Fibroblast of skin of left biceps (primary cell): ENCODE measurements at regions not wholly inside any gene's neighbourhood (a gene's known extent, or its start where the extent isn't known, plus 50 kb on each side); places are given as distances from the start of the nearest gene placed in this dataset.

Experiments used
- DNase-seq, 2 experiments: peaks; one replicate each; pipeline ENCODE4 v3.0.0-alpha.2; 2013; ENCODE audit warnings: low read depth in 2 of 2

DNA sequence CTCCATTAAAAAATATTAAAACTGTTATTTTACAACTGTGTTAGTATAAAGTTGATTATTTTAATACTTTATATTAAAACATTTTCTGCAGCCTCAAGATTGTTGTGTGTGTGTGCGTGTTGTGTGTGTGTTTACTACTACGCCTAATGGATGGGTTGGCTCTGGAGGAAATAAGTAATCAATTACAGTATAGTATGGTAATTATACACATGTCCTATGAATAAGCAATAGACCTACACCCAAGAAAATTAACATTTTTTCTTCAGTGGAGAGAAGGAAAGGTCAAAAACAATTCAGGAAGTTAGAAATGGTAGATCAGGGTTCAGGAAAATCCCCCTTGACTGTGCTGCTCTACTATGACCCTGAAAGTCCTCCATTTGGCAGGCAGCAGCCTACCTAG lies 65.7 kb upstream of the DYRK2 start:
- no peak for DNase-seq

DNA sequence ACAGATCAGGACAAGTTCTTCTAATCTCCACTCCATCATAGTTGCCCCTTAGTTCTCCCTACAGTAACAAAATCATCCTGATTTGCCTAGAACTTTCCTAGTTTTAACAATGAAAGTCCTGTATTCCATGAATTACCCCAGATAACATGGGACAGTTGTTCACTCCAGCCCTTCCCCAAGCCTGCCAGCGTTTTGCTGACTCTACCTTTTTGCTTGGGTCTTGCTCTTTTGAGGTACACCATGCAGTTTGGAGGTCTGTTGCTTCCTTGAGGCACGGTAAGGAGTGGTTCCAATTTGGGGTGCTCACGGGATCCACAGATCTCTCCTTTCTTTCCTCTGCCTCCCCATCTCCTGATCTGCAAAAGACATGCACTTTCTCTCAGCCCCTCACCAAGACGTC lies 61.6 kb upstream of the DYRK2 start:
- no peak for DNase-seq

DNA sequence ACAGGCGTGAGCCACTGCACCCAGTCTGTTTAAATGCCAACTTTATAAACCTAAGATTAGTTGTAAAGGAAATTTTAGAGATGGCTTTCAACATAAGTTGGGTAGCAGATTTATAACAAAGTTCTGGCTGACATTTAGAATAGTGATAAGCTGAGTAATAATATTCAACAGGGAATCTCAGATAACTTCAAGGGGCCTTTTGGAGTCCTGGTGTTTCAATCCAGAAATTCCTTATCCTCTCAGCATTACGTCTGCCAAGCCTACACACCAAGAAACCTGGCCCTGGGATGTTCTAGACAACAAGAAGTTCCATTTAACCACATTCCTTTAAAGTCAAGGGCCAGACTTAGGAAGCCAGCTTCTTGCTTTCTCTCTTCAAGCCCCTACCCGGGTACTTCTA lies 59.5 kb upstream of the DYRK2 start:
- DNase-seq, result peak in 1 of 2 experiments; percentile 3

DNA sequence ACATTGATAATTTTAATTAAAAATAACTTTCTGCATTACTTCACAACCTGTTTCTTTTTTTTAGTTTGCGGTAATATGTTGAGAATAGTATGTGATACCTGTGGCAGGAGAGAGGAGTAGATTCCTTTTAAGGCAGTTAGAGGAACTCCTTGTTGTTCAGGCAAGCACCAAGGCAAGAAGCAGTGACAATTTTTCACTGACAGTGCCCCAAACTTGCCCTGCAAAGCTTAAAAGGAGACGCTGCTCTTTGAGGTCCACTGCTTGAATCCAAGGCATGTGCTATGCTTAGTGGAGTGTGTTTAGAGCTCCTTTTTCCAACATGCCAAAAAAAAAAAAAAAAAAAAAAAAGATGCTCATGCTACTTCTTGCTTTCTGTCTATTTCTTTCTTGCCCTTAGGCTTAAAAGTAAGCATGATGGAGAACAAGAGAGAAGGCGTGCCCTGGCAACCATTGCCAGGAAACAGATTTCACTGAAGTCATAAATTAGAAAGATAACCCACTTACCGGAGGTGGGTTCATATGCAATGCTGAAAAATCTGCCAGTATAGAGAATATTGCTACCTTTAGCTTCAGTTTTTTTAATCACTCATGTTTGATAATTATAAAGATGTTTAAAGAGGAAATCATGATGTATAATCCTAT lies 58.3 kb upstream of the DYRK2 start:
- no peak for DNase-seq

DNA sequence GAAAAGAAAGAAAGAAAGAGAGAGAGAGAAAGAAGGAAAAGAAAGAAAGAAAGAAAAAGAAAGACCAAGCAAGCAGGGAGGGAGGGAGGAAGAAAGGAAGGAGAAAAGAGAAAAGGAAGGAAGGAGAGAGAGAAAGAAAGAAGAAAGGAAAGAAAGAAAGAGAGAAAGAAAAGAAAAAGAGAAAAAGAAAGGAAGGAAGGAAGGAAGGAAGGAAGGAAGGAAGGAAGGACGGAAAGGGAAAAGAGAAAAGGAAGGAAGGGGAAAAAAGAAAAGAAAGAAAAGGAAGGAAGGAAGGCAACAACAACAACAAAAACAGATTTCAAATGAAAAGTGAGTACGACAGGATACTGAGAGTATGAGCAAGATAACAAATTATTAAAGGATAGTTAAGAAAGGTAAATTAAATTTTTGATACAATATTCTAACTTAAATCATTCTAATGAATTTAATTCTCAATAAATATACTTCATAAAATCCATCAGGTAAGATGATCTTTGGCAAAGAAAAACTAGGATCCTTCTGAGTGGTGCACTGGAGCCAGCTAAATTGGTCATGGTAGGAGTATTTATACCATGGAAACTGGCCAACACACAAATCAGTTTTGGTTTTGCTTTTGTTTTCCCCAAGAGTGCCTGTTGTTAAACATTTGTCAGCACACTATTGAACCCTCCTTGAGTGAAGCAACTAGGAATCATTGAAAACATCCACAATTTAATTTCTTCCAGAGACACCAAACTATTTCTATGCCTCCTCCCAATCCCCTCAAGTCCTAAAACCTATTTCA lies 56.1 kb upstream of the DYRK2 start:
- peak; percentile 23 to 26 for DNase-seq

DNA sequence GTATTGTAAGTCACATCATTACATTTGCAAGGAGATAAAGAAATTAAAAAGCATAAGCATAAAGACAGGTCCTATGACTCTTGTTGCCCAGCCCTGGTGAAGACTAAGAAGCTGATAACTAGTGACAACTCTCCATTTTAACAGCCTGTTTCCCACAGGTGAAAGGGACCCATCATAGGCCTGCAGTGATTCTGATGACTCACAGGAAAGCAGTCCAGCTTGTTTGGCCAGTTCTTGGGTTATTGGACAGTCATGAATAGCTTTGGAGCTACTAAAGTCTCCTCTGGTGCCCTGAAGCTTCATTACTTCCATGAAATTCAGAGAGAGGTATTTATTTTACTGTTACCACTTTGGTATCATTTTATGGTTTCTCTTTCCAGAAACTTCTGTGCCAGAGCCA lies 55.5 kb upstream of the DYRK2 start:
- no peak for DNase-seq

DNA sequence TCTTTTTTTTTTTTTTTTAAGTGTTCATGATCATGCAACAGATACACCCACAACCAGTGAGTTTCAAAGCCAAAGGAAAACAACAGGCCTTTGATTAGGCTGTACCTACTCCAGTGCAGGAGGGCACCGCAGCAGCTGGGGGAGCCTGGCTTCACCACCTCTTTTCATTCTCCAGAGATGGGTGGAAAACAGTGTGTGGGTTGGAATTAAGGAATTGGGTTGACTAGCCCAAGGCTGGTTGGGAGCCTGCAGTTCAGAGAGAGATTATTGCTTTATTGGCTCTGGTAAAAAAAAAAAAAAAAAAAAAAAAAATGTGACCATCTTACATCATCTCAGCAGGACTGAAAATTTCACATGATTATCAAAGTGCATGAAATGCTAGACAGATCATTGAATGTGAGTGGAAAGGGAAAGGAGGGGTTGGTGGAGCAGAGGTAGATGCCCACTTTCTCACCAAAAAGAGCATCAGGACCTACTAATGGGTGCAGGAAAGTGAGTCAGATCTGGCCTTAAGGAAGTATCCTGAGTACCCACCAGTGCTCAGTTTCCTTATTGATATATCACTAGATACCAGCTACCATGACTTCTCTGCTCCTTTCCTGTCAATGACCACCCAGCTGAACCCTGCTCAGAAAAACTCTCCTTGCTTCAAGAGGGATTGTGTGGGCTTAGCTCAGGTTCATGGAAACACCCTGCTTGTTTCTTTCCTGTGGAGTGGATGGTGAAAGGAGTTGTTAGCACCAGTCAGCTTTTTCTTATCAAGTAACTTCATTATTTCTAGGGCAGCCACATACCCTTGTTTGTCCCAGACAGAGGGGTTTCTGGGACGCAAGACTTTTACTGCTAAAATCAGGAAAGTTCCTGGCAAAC lies 54.8 kb upstream of the DYRK2 start:
- DNase-seq, result no peak

DNA sequence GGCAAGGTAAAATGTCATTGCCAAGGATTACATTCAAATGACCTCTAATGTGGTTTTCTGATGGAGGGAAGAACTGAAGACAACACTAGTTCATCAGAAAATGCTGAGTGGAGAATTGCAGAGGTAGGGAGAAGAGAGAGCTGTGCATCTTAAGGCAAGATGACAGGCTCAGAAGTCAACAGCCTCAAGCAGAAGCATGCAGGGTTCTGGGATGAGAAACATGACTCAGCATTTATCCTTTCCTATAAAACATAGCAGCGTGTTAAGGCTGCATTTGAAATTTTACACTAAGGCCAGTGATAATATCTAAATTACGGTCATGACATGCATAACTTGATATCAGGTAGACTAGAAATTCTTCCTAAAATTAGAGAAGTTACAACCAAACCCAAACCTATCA lies 53.7 kb upstream of the DYRK2 start:
- DNase-seq, result no peak

DNA sequence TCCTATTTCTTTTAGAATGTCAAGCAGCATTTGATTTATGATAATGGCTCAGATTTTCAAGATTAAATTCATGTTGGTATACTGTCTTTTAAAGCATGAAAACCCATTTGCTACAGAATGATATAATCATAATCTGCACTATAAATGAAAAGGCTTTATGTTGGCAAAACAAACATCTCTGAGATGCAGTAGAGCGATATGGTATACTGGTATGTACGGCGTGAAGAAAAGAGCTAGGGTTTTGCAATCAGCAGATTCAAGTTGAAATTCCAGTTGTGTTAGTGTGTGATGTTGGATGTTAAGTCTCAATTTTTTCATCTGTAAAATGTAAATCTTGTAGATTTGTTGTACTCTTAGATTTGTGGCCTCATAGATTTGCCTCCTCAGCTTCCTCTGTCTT lies 53.2 kb upstream of the DYRK2 start:
- no peak for DNase-seq

DNA sequence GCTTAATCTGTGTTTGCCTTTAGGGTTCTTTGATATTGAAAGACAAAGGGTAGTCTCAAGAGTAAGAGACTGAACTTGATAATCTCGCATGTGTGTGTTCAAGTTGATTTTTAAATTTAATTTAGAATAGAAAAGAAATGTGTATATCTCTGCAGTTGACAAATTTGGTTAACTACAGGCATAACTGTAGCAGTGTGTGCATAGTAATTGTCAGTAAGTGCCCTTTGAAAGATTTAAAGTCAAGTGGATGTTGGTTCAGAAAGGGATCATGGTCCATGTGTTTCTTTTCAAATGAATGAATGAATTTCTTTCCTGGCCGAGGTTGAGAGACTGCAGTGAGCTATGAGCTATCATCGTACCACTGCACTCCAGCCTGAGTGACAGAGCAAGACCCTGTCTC lies 49.9 kb upstream of the DYRK2 start:
- DNase-seq, result no peak
